Lung (tissue), 11 donors: ENCODE measurements at regions not wholly inside any gene's neighbourhood (a gene's known extent, or its start where the extent isn't known, plus 50 kb on each side); places are given as distances from the start of the nearest gene placed in this dataset.

Experiments
- ATAC-seq: fragments of 200-7000 bp; cut with Tn5 transposase; one replicate; pipeline ENCODE4 v1.9.1; 2020; ENCODE audit warnings: moderate number of reproducible peaks; ENCODE audit not compliant: insufficient read depth, low FRiP score
- DNase-seq, 3 donors: peaks; one replicate each; pipeline ENCODE4 v3.0.0-alpha.2; 2013 to 2017
- H3K27ac ChIP-seq, 2 donors: one replicate each; pipeline ENCODE4 v1.5.1; 2013; ENCODE audit warnings: mild to moderate bottlenecking in 2 of 2, moderate library complexity in 2 of 2, control low read depth in 1 of 2, inconsistent platforms in 1 of 2, low read depth in 1 of 2, low read length in 1 of 2
- H3K27me3 ChIP-seq, 3 donors: one replicate each; pipeline ENCODE4 v1.5.1; 2013; ENCODE audit warnings: low read length in 2 of 3; ENCODE audit not compliant: control insufficient read depth in 3 of 3, insufficient read depth in 3 of 3
- H3K36me3 ChIP-seq, 4 donors: one replicate each; pipeline ENCODE4 v1.5.1; 2013; ENCODE audit warnings: low read length in 4 of 4, mild to moderate bottlenecking in 1 of 4, moderate library complexity in 1 of 4; ENCODE audit not compliant: control insufficient read depth in 4 of 4, insufficient read depth in 4 of 4
- H3K4me1 ChIP-seq, 5 donors: one replicate each; pipeline ENCODE4 v1.5.1; 2013; ENCODE audit warnings: low read length in 5 of 5, mild to moderate bottlenecking in 2 of 5, moderate library complexity in 1 of 5; ENCODE audit not compliant: control insufficient read depth in 5 of 5, insufficient read depth in 5 of 5
- H3K4me3 ChIP-seq: one replicate; pipeline ENCODE4 v1.5.1; 2013; ENCODE audit warnings: mild to moderate bottlenecking, control low read depth, moderate library complexity
- H3K9ac ChIP-seq, 2 donors: one replicate each; pipeline ENCODE4 v1.5.1; 2013; ENCODE audit warnings: low read length in 2 of 2, control low read depth in 1 of 2; ENCODE audit not compliant: insufficient read depth in 1 of 2
- H3K9me3 ChIP-seq, 4 donors: one replicate each; pipeline ENCODE4 v1.5.1; 2013; ENCODE audit warnings: low read length in 3 of 4, mild to moderate bottlenecking in 1 of 4, moderate library complexity in 1 of 4; ENCODE audit not compliant: control insufficient read depth in 4 of 4, insufficient read depth in 3 of 4
- WGBS, 2 donors: extraction: QIAGEN DNeasy Blood & Tissue Kit; methylation state at CpG; one replicate each; pipeline ENCODE4 v1.1.7; 2013; 5-methylcytosine and 5-hydroxymethylcytosine counted together
- TF ChIP-seq, protein P1 (sequence below): IDR thresholded peaks from 2 replicates; pipeline ENCODE4 v1.5.1; 2012; ENCODE audit warnings: mild to moderate bottlenecking; ENCODE audit errors: control extremely low read depth, extremely low read depth
- donor health status: control.
- donor health status: control.
- donor health status: Bipolar disorder and iron deficiency.
- donor health status: healthy.
- donor health status: DM: yes; HTN: yes; CAD: no.

DNA sequence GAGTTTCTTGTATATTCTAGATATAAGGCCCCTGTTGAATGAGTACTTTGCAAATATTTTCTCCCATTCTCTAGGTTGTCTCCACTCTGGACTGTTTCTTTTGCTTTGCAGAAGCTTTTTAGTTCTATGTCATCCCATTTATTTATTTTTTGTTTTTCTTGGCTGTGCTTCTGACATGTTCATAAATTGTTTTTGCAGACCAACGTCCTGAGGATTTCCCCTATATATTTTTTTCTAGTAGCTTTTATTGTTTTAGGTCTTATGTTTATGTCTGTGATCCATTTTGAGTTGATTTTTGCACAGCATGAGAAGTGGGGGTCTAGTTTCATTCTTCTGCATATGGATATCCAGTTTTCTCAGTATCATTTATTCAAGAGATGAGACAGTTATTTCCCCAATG is 70.4 kb upstream of the BTG1 start:
- no peaks in the 10 kb centered on the region for H3K9me3 ChIP-seq
- no peak overlapping the region for H3K27ac ChIP-seq
- DNase-seq (peak in 1 of 3 donors; percentile 26), ATAC-seq (no peak)
- H3K9ac ChIP-seq = no peak overlapping the region
- 25 to 48% methylated on average over 1 of the region's 1 CpG for WGBS, 2 donors
- no peaks in the 10 kb centered on the region for H3K36me3 ChIP-seq
- H3K4me1 ChIP-seq = no peaks in the 10 kb centered on the region
- H3K4me3 ChIP-seq = no peak overlapping the region
- H3K27me3 ChIP-seq = no peaks in the 10 kb centered on the region
- TF ChIP-seq, protein P1, sequence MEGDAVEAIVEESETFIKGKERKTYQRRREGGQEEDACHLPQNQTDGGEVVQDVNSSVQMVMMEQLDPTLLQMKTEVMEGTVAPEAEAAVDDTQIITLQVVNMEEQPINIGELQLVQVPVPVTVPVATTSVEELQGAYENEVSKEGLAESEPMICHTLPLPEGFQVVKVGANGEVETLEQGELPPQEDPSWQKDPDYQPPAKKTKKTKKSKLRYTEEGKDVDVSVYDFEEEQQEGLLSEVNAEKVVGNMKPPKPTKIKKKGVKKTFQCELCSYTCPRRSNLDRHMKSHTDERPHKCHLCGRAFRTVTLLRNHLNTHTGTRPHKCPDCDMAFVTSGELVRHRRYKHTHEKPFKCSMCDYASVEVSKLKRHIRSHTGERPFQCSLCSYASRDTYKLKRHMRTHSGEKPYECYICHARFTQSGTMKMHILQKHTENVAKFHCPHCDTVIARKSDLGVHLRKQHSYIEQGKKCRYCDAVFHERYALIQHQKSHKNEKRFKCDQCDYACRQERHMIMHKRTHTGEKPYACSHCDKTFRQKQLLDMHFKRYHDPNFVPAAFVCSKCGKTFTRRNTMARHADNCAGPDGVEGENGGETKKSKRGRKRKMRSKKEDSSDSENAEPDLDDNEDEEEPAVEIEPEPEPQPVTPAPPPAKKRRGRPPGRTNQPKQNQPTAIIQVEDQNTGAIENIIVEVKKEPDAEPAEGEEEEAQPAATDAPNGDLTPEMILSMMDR = no peak

DNA sequence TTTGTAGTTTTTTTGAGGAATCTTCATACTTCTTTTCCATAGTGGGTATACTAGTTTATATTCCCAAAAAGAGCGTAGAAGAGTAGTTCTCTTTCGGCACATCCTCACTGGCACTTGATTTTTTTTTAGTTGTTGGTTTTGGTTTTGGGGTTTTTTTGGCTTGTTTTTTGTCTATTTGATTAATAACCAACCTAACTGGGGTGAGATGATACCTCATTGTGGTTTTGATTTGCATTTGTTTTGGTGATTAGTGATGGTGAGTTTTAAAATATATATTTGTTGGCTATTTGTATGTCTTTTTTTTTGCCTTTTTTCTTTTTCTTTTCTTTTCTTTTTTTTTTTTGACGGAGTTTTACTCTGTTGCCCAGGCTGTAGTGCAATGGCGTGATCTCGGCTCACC is 69.7 kb upstream of the BTG1 start:
- H3K36me3 ChIP-seq = no peaks in the 10 kb centered on the region
- WGBS, 2 donors = 97 to 100% methylated on average over 5 of the region's 5 CpGs
- ATAC-seq = no peak
- H3K27ac ChIP-seq = no peak overlapping the region
- H3K9ac ChIP-seq = no peak overlapping the region
- no peaks in the 10 kb centered on the region for H3K4me1 ChIP-seq
- TF ChIP-seq, protein P1 = no peak
- no peak for DNase-seq
- H3K4me3 ChIP-seq = no peak overlapping the region
- H3K9me3 ChIP-seq = no peaks in the 10 kb centered on the region
- H3K27me3 ChIP-seq = no peaks in the 10 kb centered on the region

DNA sequence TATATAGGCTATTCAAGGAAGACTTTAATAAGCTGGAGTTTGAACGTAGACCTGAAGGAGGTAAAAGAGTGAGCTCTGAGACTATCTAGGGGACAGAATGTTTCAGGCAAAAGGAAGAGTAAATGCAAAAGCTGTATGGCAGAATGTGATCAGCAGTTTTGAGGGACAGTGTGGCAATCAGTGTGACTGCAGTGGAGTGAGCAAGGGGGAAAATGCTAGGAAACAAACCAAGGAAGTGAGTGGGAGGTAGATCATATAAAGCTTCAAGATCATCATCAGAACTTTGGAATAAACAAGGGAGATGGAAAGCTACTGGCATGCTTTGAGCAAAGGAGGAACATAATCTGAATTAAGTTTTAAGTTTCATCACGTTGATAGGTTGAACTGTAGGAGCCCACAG is 67.5 kb upstream of the BTG1 start:
- DNase-seq (no peak), ATAC-seq (no peak)
- Histone ChIP-seq H3K27me3 (no peaks in the 10 kb centered on the region), H3K9ac (no peak overlapping the region), H3K9me3 (no peaks in the 10 kb centered on the region), H3K4me1 (peaks cover 0 to 6% (median 0%) of the 10 kb centered on the region in 5 donors), H3K4me3 (no peak overlapping the region), H3K27ac (no peak overlapping the region), H3K36me3 (no peaks in the 10 kb centered on the region)
- TF ChIP-seq, protein P1 = no peak
- 80 to 89% methylated on average over 2 of the region's 2 CpGs for WGBS, 2 donors

DNA sequence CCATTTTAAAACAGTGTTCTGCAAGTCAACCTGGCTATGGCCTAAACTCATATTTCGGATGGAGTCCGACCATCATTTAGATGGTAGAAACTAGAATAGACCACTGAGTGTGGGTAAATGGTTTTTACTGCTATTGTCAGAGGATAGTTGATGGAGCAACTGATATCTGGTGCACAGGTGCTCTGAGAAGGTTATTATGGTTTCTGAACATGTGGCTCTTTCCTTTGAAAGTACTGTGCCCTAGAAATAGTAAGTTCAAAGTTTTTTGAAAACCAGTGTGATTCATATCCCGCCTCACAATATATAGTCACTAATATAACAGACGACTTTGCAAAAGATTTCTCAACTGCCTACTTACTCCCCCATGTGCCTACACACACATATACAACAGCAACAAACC is 64.4 kb upstream of the BTG1 start:
- WGBS, 2 donors = 87 to 91% methylated on average over 4 of the region's 4 CpGs
- no peak overlapping the region for H3K27ac ChIP-seq

More for the DNA sequence above, 64.4 kb upstream of the BTG1 start:
- no peaks in the 10 kb centered on the region for H3K9me3 ChIP-seq
- no peak overlapping the region for H3K9ac ChIP-seq
- TF ChIP-seq, protein P1 = no peak
- ATAC-seq (no peak), DNase-seq (no peak)
- H3K27me3 ChIP-seq = no peaks in the 10 kb centered on the region
- no peaks in the 10 kb centered on the region for H3K36me3 ChIP-seq
- H3K4me3 ChIP-seq = no peak overlapping the region
- peaks cover 0 to 6% (median 0%) of the 10 kb centered on the region in 5 donors for H3K4me1 ChIP-seq
